ENCODE measurements at regions not wholly inside any gene's neighbourhood (a gene's known extent, or its start where the extent isn't known, plus 50 kb on each side); places are given as distances from the start of the nearest gene placed in this dataset.

DNA sequence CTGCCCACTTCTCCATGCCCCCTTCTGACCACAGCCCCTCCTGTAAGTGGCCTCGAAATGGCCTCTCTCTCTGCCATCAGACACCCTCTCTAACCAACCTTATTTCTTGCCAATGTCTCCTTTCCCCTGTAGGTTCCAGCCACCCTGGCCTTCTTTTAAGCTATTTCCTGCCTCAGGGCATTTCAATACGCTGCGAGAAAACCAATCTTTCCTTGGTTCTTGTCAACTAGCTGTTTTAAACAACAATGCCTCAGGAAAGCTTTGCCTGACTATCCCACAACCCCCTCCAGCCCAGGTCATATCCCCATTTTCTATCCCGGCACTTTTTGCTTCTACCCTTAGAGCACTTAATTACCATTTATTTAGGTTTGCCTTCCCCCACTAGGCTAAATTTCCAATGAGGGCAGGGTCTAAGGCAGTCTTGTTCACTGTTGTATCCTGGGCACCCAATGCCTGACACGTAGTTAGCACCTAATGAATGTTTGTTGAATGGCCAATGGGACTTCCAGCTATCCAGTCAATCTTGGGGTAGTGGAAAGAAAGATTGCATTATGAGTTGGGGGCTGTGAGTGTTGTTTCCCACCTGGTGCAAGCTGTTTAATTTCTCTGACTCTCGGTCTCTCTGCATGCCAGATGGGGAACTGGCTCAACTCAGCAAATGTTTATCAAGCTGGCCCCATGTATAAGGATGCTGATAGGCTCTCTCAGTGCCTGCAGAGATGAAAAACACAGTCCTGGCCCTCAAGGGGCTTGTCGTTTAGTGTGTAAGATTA, 291.2 kb downstream of the SRBD1 start:
- H3K4me3 ChIP-seq (ENCODE audit: low read depth, low read length): no peak overlapping the region
- H3K9me3 ChIP-seq (ENCODE audit: control insufficient read depth, insufficient read depth, low read depth, low read length): peaks cover 14% of the 10 kb centered on the region
- H3K27me3 ChIP-seq (ENCODE audit: control insufficient read depth, insufficient read depth, low read length): no peaks in the 10 kb centered on the region
- no peak overlapping the region for H3K27ac ChIP-seq (ENCODE audit: low read depth, low read length)
- H3K9ac ChIP-seq (ENCODE audit: low read length): no peak overlapping the region
- peaks cover 12% of the 10 kb centered on the region; the same call in 1 of the 2 replicates for H3K4me1 ChIP-seq (ENCODE audit: control insufficient read depth, insufficient read depth, low read length)
- no peaks in the 10 kb centered on the region for H3K36me3 ChIP-seq (ENCODE audit: control insufficient read depth, insufficient read depth, low read length)

DNA sequence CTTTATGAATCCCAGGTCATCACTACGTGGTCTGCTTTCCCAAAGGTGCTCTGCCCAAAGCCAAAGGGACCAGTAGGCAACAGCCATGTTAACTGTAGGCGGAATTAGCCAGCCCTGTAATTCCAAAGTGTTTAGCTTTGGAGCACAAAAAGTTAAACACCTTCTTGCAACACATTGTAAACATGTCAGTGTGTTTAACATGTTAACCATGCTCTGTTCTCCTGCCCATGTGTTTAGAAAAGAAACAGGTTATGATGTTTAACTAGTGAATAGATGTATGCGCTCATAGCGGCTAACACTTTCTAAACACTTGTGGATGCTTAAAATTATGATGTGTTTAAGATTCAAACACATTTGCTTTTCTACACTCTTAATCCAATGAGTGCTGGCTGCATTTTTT, 292.4 kb downstream of the SRBD1 start:
- Histone ChIP-seq H3K27ac (ENCODE audit: low read depth, low read length) (no peak overlapping the region), H3K9ac (ENCODE audit: low read length) (no peak overlapping the region), H3K27me3 (ENCODE audit: control insufficient read depth, insufficient read depth, low read length) (no peaks in the 10 kb centered on the region), H3K9me3 (ENCODE audit: control insufficient read depth, insufficient read depth, low read depth, low read length) (peaks cover 8% of the 10 kb centered on the region), H3K36me3 (ENCODE audit: control insufficient read depth, insufficient read depth, low read length) (no peaks in the 10 kb centered on the region), H3K4me3 (ENCODE audit: low read depth, low read length) (no peak overlapping the region), H3K4me1 (ENCODE audit: control insufficient read depth, insufficient read depth, low read length) (peaks cover 12% of the 10 kb centered on the region; the same call in 1 of the 2 replicates)

- H3K27ac ChIP-seq (ENCODE audit: low read depth, low read length): no peak overlapping the region
- H3K9me3 ChIP-seq (ENCODE audit: control insufficient read depth, insufficient read depth, low read depth, low read length): peaks cover 3% of the 10 kb centered on the region; the same call in 1 of the 2 replicates
- H3K4me1 ChIP-seq (ENCODE audit: control insufficient read depth, insufficient read depth, low read length): peaks cover 12% of the 10 kb centered on the region; the same call in 1 of the 2 replicates
- no peaks in the 10 kb centered on the region for H3K36me3 ChIP-seq (ENCODE audit: control insufficient read depth, insufficient read depth, low read length)
- H3K9ac ChIP-seq (ENCODE audit: low read length): no peak overlapping the region
- H3K27me3 ChIP-seq (ENCODE audit: control insufficient read depth, insufficient read depth, low read length): no peaks in the 10 kb centered on the region
- H3K4me3 ChIP-seq (ENCODE audit: low read depth, low read length): no peak overlapping the region
Measured at GRCh38 chr2:45316576-45317338, 294.3 kb downstream of the SRBD1 start.

DNA sequence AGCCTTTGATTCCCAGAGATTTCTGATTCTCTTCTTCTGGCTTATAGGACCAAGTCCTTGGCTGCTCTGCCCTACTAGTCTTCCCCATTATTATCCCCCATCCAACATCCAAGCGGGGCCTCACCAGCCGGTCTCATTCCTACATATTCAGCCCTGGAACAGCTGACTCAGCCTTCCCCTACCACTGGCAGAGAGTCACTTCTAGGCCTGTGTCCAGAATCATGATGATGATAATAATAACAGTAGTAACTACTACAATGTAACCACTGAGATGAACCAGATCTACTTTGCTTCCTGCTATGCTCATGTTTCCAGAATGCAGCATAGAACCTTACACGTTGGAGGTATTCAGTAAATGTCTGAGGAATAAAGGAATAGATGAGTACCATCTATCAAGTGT, 295.2 kb downstream of the SRBD1 start:
- H3K27ac ChIP-seq (ENCODE audit: low read depth, low read length): no peak overlapping the region
- no peaks in the 10 kb centered on the region for H3K36me3 ChIP-seq (ENCODE audit: control insufficient read depth, insufficient read depth, low read length)

DNA sequence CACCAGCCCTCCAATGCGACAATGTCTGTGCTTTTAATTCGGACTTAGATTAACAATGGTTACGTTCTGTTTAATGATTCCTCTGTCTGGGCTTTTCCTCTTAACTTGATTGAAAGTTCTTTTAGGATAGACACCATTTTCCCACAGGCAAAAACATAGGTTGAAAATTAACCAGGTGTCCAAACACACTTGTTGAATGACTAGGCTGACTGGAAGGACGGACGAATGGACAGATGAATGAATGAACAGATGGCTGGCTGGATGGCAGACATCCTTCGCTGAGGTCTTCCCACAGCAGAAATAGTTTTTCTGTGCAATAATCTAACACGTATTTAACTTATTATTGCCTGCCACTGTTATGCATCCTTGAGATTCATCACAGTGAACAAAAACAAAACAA, 298.8 kb downstream of the SRBD1 start:
- H3K27me3 ChIP-seq (ENCODE audit: control insufficient read depth, insufficient read depth, low read length): no peaks in the 10 kb centered on the region
- H3K9me3 ChIP-seq (ENCODE audit: control insufficient read depth, insufficient read depth, low read depth, low read length): peaks cover 9% of the 10 kb centered on the region; the same call in 1 of the 2 replicates
- no peaks in the 10 kb centered on the region for H3K4me1 ChIP-seq (ENCODE audit: control insufficient read depth, insufficient read depth, low read length)
- no peak overlapping the region for H3K9ac ChIP-seq (ENCODE audit: low read length)
- H3K27ac ChIP-seq (ENCODE audit: low read depth, low read length): no peak overlapping the region
- H3K4me3 ChIP-seq (ENCODE audit: low read depth, low read length): no peak overlapping the region
- no peaks in the 10 kb centered on the region for H3K36me3 ChIP-seq (ENCODE audit: control insufficient read depth, insufficient read depth, low read length)

More for the DNA sequence above, 295.2 kb downstream of the SRBD1 start:
- Histone ChIP-seq H3K9me3 (ENCODE audit: control insufficient read depth, insufficient read depth, low read depth, low read length) (peaks cover 3% of the 10 kb centered on the region; the same call in 1 of the 2 replicates), H3K9ac (ENCODE audit: low read length) (no peak overlapping the region), H3K4me3 (ENCODE audit: low read depth, low read length) (no peak overlapping the region), H3K27me3 (ENCODE audit: control insufficient read depth, insufficient read depth, low read length) (no peaks in the 10 kb centered on the region), H3K4me1 (ENCODE audit: control insufficient read depth, insufficient read depth, low read length) (peaks cover 12% of the 10 kb centered on the region; the same call in 1 of the 2 replicates)

DNA sequence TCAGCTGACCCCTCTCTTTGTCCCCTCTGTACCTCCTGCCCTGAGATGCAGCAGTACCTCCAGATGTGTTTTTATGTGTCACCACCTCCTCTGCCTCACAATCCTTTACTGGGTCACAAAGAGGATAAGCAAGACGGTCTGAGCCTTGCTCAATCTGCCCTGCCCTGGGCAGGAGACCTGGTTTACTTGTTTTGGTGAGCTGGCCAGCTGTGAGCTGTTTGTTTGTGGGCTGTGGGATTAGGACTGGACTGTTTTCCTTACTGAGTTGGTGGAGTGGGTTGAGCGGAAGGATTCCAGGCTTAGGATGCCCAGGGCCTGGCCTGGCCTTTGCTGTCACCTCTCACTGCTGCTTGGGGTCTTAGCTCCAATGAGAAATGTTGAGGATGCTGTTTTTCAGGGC, 299.5 kb downstream of the SRBD1 start:
- Histone ChIP-seq H3K36me3 (ENCODE audit: control insufficient read depth, insufficient read depth, low read length) (no peaks in the 10 kb centered on the region), H3K9ac (ENCODE audit: low read length) (no peak overlapping the region), H3K4me3 (ENCODE audit: low read depth, low read length) (no peak overlapping the region), H3K4me1 (ENCODE audit: control insufficient read depth, insufficient read depth, low read length) (no peaks in the 10 kb centered on the region), H3K27me3 (ENCODE audit: control insufficient read depth, insufficient read depth, low read length) (no peaks in the 10 kb centered on the region), H3K27ac (ENCODE audit: low read depth, low read length) (no peak overlapping the region), H3K9me3 (ENCODE audit: control insufficient read depth, insufficient read depth, low read depth, low read length) (peaks cover 9% of the 10 kb centered on the region; the same call in 1 of the 2 replicates)

DNA sequence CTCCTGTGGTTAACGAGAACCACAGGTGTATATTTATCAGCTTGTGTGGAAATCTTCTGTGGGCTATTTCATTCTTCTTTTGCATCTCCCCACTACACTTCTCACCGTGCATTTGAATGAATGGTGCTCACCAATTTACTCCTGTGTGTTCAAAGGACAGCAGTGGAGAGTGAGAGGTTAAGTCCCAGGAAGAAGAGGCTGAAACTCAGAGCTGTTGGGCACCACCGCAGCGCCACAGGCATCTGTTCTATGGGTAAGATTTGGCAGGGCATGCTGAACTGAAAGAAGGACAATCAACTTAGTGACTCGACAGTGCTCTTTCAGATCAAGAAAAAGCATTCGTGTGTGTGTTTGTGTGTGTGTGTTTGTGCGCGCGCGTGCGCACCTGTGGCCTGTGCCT, 297.9 kb upstream of the SIX2 start:
- H3K27ac ChIP-seq (ENCODE audit: low read depth, low read length): no peak overlapping the region
- no peaks in the 10 kb centered on the region for H3K4me1 ChIP-seq (ENCODE audit: control insufficient read depth, insufficient read depth, low read length)
- H3K9me3 ChIP-seq (ENCODE audit: control insufficient read depth, insufficient read depth, low read depth, low read length): peaks cover 9% of the 10 kb centered on the region; the same call in 1 of the 2 replicates
- no peak overlapping the region for H3K4me3 ChIP-seq (ENCODE audit: low read depth, low read length)
- no peak overlapping the region for H3K9ac ChIP-seq (ENCODE audit: low read length)
- H3K36me3 ChIP-seq (ENCODE audit: control insufficient read depth, insufficient read depth, low read length): no peaks in the 10 kb centered on the region
- no peaks in the 10 kb centered on the region for H3K27me3 ChIP-seq (ENCODE audit: control insufficient read depth, insufficient read depth, low read length)

DNA sequence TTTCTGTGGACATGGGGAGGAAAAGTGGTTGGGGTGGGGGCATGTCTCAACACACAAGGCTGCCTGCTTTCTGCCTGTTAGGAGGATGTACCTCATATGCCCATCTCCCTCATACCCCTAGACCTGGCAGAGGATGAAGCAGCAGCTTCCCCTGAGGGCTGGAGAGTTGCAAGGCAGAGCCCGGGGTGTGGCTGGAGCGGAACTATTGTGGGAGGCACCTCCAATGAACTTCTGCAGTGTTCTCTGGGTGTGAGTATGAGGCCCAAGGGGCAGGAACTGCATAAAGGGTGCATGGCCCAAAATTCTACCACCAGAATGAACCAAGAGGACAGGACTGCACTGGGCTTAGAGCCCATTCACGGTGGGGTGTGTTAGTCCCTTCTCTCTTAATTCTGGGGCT, 296.3 kb upstream of the SIX2 start:
- Histone ChIP-seq H3K27ac (ENCODE audit: low read depth, low read length) (no peak overlapping the region), H3K9me3 (ENCODE audit: control insufficient read depth, insufficient read depth, low read depth, low read length) (peaks cover 8% of the 10 kb centered on the region; the same call in 1 of the 2 replicates), H3K36me3 (ENCODE audit: control insufficient read depth, insufficient read depth, low read length) (no peaks in the 10 kb centered on the region), H3K4me1 (ENCODE audit: control insufficient read depth, insufficient read depth, low read length) (no peaks in the 10 kb centered on the region), H3K4me3 (ENCODE audit: low read depth, low read length) (no peak overlapping the region), H3K9ac (ENCODE audit: low read length) (no peak overlapping the region), H3K27me3 (ENCODE audit: control insufficient read depth, insufficient read depth, low read length) (no peaks in the 10 kb centered on the region)

DNA sequence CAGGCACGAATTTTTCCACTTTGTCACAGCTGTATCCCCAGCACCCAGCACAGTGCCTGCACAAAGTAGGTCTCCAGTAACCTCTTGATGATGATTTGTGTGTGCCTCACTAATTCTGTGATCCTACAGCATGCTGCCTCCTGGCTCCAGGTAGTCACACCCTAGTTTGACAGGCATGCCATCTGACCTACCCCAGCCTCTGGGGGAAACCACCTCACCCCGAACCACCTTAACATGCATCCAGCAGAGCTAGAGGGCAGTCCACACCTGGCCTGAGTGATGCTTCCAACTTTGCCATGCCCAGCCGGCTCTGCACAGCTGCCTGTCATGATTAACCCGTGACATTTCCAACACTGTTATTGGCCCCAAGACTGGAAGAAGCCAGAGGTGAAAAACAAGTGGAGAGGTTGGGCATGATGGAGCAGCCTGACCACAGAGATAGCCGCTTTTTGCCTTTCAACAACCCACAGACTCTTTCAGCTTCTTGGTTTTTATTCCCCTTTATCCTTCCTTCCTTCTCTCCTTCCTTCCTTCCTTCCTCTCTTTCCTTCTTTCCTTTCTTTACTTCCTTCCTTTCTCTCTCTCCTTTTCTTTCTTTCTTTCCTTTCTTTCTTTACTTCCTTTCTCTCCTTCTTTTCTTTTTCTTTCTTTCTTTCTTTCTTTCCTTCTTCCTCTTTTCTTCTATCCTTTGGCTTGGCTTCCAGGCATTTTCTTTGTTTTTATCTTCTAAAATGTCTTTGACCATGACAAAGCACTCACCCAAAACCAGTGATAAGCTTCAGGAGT, 294.4 kb upstream of the SIX2 start:
- Histone ChIP-seq H3K27ac (ENCODE audit: low read depth, low read length) (no peak overlapping the region), H3K36me3 (ENCODE audit: control insufficient read depth, insufficient read depth, low read length) (no peaks in the 10 kb centered on the region), H3K4me1 (ENCODE audit: control insufficient read depth, insufficient read depth, low read length) (no peaks in the 10 kb centered on the region), H3K27me3 (ENCODE audit: control insufficient read depth, insufficient read depth, low read length) (no peaks in the 10 kb centered on the region), H3K9ac (ENCODE audit: low read length) (no peak overlapping the region), H3K4me3 (ENCODE audit: low read depth, low read length) (no peak overlapping the region), H3K9me3 (ENCODE audit: control insufficient read depth, insufficient read depth, low read depth, low read length) (no peaks in the 10 kb centered on the region)

DNA sequence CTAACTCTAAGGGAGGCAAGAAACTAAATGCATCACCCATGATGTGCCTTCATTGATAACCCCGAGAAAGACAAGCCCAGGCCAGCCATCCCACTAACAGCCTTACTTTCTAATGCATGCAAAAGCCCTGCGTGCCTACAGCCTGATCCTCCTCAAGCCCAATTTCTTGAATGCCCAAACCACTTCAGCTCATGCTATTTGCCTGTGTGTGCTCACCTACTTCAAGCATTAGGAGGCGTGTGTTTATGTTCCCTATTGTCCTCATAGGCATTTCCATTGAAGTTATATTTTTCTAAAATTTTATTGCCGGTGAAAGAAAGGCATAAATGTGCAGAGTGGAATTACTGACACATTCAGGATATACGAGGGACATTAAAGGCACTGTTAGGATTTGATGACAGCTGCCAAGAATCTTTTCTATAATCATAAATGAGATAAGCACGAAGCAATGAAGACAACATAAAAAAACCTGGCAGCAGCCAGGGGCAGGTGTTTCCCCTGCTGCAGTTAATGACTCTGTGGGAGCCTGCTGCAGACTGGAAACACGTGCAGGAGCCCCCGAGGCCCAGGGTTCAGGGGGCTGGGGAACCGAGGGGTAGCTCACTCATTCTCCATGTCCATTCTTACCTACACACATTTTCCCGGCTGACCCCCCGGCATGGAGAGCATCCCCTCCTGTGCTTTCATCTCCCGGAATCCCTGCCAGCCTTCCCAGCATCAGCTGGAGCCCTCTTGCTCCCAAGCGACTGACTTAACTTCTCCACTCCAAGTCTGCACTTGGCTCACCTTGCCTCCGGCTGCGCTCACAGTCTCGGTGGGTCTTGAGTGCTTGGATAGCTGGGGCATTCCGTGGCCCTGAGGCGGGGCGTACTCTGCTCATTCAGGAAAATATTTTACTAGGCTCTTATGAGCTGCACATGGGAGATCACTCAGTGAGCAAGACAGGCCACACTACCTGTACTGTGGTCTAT, 292.3 kb upstream of the SIX2 start:
- Histone ChIP-seq H3K36me3 (ENCODE audit: control insufficient read depth, insufficient read depth, low read length) (no peaks in the 10 kb centered on the region), H3K9me3 (ENCODE audit: control insufficient read depth, insufficient read depth, low read depth, low read length) (no peaks in the 10 kb centered on the region), H3K27me3 (ENCODE audit: control insufficient read depth, insufficient read depth, low read length) (no peaks in the 10 kb centered on the region), H3K27ac (ENCODE audit: low read depth, low read length) (no peak overlapping the region), H3K9ac (ENCODE audit: low read length) (no peak overlapping the region), H3K4me1 (ENCODE audit: control insufficient read depth, insufficient read depth, low read length) (no peaks in the 10 kb centered on the region), H3K4me3 (ENCODE audit: low read depth, low read length) (no peak overlapping the region)

Data from HUES6 (cell line).